ENCODE measurements at regions not wholly inside any gene's neighbourhood (a gene's known extent, or its start where the extent isn't known, plus 50 kb on each side); places are given as distances from the start of the nearest gene placed in this dataset.

- ChIA-PET CTCF (no interaction called here), POLR2A (no interaction called here)
- Histone ChIP-seq H3K4me3 (ENCODE audit: low read depth, low read length) (no peak overlapping the region), H3K36me3 (ENCODE audit: control insufficient read depth, insufficient read depth, low read length) (no peaks in the 10 kb centered on the region), H3K27me3 (ENCODE audit: control insufficient read depth, insufficient read depth, low read length) (no peaks in the 10 kb centered on the region)
- TF ChIP-seq CTCF (IDR thresholded peaks at IDR 0.05; ENCODE audit: insufficient read depth, low read depth, low read length), result no peak
- DNase-seq (ENCODE audit: low read depth), result no peak
These were observed 1227.8 kb downstream of the SORCS3 start for GRCh38 chr10:105868935-105869334.

GRCh38 chr10:105864854-105865253, 1223.8 kb downstream of the SORCS3 start:
- Histone ChIP-seq H3K36me3 (ENCODE audit: control insufficient read depth, insufficient read depth, low read length) (no peaks in the 10 kb centered on the region), H3K4me3 (ENCODE audit: low read depth, low read length) (no peak overlapping the region), H3K27me3 (ENCODE audit: control insufficient read depth, insufficient read depth, low read length) (no peaks in the 10 kb centered on the region)
- ChIA-PET CTCF (no interaction called here), POLR2A (no interaction called here)
- TF ChIP-seq CTCF (IDR thresholded peaks at IDR 0.05; ENCODE audit: insufficient read depth, low read depth, low read length), result no peak
- DNase-seq (ENCODE audit: low read depth), result no peak

GRCh38 chr10:105857268-105858264, 1216.5 kb downstream of the SORCS3 start:
- no peak for DNase-seq (ENCODE audit: low read depth)
- Histone ChIP-seq H3K36me3 (ENCODE audit: control insufficient read depth, insufficient read depth, low read length) (no peaks in the 10 kb centered on the region), H3K4me3 (ENCODE audit: low read depth, low read length) (no peak overlapping the region), H3K27me3 (ENCODE audit: control insufficient read depth, insufficient read depth, low read length) (no peaks in the 10 kb centered on the region)
- ChIA-PET CTCF (interaction anchor here (0.7 kb wide), 1 partner anchor 107 kb away, joined by 3 read pairs; no protein-coding TSS in a partner anchor), POLR2A (no interaction called here)
- no peak for TF ChIP-seq CTCF (IDR thresholded peaks at IDR 0.05; ENCODE audit: insufficient read depth, low read depth, low read length)

DNA sequence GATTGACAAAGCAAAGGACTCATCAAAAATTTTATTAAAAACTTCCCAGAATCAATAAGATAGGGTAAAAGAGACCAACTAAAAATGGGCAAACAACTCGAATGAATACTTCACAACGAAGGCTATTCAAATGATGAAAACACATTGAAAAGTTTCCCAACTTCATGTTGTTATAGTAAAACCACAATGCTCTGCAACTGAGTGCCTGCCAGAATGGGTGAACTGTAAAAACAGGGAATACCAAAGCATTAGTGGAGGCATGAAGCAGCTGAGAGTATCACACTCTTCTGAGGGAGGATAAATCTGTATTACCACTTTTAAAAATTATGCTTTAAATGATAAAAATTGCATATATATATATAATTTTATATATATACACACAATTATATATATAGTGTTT, 1214.7 kb downstream of the SORCS3 start:
- ChIA-PET POLR2A (no interaction called here), CTCF (no interaction called here)
- no peaks in the 10 kb centered on the region for H3K36me3 ChIP-seq (ENCODE audit: control insufficient read depth, insufficient read depth, low read length)
- DNase-seq (ENCODE audit: low read depth), result no peak
- H3K27me3 ChIP-seq (ENCODE audit: control insufficient read depth, insufficient read depth, low read length), result no peaks in the 10 kb centered on the region
- H3K4me3 ChIP-seq (ENCODE audit: low read depth, low read length), result no peak overlapping the region
- TF ChIP-seq CTCF (IDR thresholded peaks at IDR 0.05; ENCODE audit: insufficient read depth, low read depth, low read length), result no peak

GRCh38 chr10:105844676-105845570, 1203.8 kb downstream of the SORCS3 start:
- no peak for TF ChIP-seq CTCF (IDR thresholded peaks at IDR 0.05; ENCODE audit: insufficient read depth, low read depth, low read length)
- ChIA-PET CTCF (no interaction called here), POLR2A (no interaction called here)
- DNase-seq (ENCODE audit: low read depth), result no peak
- H3K36me3 ChIP-seq (ENCODE audit: control insufficient read depth, insufficient read depth, low read length), result no peaks in the 10 kb centered on the region
- no peak overlapping the region for H3K4me3 ChIP-seq (ENCODE audit: low read depth, low read length)
- no peaks in the 10 kb centered on the region for H3K27me3 ChIP-seq (ENCODE audit: control insufficient read depth, insufficient read depth, low read length)
